GM18517 (cell line): ENCODE measurements at regions not wholly inside any gene's neighbourhood (a gene's known extent, or its start where the extent isn't known, plus 50 kb on each side); places are given as distances from the start of the nearest gene placed in this dataset.

Source experiments
- ATAC-seq: cut with Tn5 transposase; IDR thresholded peaks from one replicate; pipeline ENCODE4 v1.9.1; 2021; ENCODE audit warnings: mild to moderate bottlenecking, moderate library complexity; ENCODE audit not compliant: unreplicated experiment

GRCh38 chr9:89806371-89807100 lies 201.7 kb downstream of the GADD45G start:
- no peak for ATAC-seq

- no peak for ATAC-seq
Measured at GRCh38 chr9:89807101-89807395, 202.2 kb downstream of the GADD45G start.

GRCh38 chr9:89807682-89808075 lies 202.9 kb downstream of the GADD45G start:
- no peak for ATAC-seq

- ATAC-seq: no peak
Measured at GRCh38 chr9:89808076-89808755, 203.4 kb downstream of the GADD45G start.

- ATAC-seq: no peak
Measured at GRCh38 chr9:89808756-89809181, 204.0 kb downstream of the GADD45G start.

GRCh38 chr9:89810431-89810830 lies 205.6 kb downstream of the GADD45G start:
- no peak for ATAC-seq

- ATAC-seq: no peak
Measured at GRCh38 chr9:89811356-89811755, 206.5 kb downstream of the GADD45G start.

- ATAC-seq: no peak
Measured at GRCh38 chr9:89811886-89812450, 207.2 kb downstream of the GADD45G start.

- ATAC-seq: no peak
Measured at GRCh38 chr9:89812556-89813181, 207.9 kb downstream of the GADD45G start.

GRCh38 chr9:89813482-89813881 lies 208.7 kb downstream of the GADD45G start:
- no peak for ATAC-seq

GRCh38 chr9:89814340-89815040 lies 209.7 kb downstream of the GADD45G start:
- no peak for ATAC-seq

- ATAC-seq: peak; percentile 38
Measured at GRCh38 chr9:89815061-89815902, 210.5 kb downstream of the GADD45G start.

GRCh38 chr9:89815903-89816573 lies 211.2 kb downstream of the GADD45G start:
- ATAC-seq: peak; percentile 89

- ATAC-seq: no peak
Measured at GRCh38 chr9:89817151-89817950, 212.5 kb downstream of the GADD45G start.

- ATAC-seq: no peak
Measured at GRCh38 chr9:89820337-89820736, 215.5 kb downstream of the GADD45G start.

GRCh38 chr9:89821081-89821480 lies 216.3 kb downstream of the GADD45G start:
- ATAC-seq: no peak

- ATAC-seq: no peak
Measured at GRCh38 chr9:89822996-89823395, 218.2 kb downstream of the GADD45G start.

GRCh38 chr9:89825669-89826068 lies 220.9 kb downstream of the GADD45G start:
- ATAC-seq: no peak

- ATAC-seq: no peak
Measured at GRCh38 chr9:89826186-89826585, 221.4 kb downstream of the GADD45G start.
